Erythroblast (primary cell): ENCODE measurements at regions not wholly inside any gene's neighbourhood (a gene's known extent, or its start where the extent isn't known, plus 50 kb on each side); places are given as distances from the start of the nearest gene placed in this dataset.

ENCODE experiments used
- GATA1 ChIP-seq: IDR thresholded peaks from 2 replicates; pipeline ENCODE4 v1.6.1; 2011; ENCODE audit warnings: low read depth, mild to moderate bottlenecking, control low read depth, low read length, moderate library complexity
- POLR2A ChIP-seq: IDR thresholded peaks from 2 replicates; pipeline ENCODE4 v1.6.1; 2011; ENCODE audit warnings: mild to moderate bottlenecking, low read length

- TF ChIP-seq POLR2A = no peak
- no peak for TF ChIP-seq GATA1
Measured at GRCh38 chr5:74390822-74391221, 249.7 kb downstream of the ENC1 start.
